GM12874 (cell line): ENCODE measurements at regions not wholly inside any gene's neighbourhood (a gene's known extent, or its start where the extent isn't known, plus 50 kb on each side); places are given as distances from the start of the nearest gene placed in this dataset.

Experiments
- TF ChIP-seq, protein P1 (sequence below): IDR thresholded peaks from 2 replicates; pipeline ENCODE4 v1.5.1; 2011; ENCODE audit warnings: low read depth, mild to moderate bottlenecking, control low read depth, low read length, moderate library complexity; ENCODE audit not compliant: insufficient read depth

DNA sequence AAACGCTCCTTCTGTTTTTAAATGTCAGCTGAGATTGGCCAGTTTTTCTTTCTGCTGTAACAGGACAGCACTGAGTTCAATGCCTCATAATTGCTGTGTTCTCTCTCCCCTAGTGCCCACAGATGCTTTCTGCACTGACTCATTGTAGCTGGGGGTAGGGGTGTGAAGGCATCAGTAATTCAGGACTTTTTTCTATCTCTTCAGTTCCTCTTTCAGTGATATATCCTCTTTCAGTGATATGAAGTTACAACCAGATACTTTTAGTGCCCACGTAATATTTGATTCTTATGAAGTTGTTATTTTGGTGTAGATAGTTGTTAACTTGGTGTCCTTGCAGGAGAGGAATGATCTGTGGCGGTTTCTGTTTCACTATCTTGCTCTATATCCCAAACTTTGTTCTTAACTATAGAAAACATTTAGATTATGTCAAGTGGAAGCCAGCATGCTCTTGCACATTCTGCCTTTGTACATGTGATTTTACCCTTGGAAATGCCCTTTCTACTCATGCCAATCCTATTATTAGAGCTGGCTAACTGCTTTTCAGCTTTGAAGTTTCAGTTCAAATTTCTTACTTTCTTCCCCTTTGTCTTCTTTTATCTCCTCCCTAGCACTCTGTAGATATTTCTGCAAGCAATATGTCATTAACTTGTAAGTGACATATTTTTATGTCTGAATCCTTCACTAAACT is 1258.4 kb downstream of the FAM133A start:
- TF ChIP-seq, protein P1, sequence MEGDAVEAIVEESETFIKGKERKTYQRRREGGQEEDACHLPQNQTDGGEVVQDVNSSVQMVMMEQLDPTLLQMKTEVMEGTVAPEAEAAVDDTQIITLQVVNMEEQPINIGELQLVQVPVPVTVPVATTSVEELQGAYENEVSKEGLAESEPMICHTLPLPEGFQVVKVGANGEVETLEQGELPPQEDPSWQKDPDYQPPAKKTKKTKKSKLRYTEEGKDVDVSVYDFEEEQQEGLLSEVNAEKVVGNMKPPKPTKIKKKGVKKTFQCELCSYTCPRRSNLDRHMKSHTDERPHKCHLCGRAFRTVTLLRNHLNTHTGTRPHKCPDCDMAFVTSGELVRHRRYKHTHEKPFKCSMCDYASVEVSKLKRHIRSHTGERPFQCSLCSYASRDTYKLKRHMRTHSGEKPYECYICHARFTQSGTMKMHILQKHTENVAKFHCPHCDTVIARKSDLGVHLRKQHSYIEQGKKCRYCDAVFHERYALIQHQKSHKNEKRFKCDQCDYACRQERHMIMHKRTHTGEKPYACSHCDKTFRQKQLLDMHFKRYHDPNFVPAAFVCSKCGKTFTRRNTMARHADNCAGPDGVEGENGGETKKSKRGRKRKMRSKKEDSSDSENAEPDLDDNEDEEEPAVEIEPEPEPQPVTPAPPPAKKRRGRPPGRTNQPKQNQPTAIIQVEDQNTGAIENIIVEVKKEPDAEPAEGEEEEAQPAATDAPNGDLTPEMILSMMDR = no peak

DNA sequence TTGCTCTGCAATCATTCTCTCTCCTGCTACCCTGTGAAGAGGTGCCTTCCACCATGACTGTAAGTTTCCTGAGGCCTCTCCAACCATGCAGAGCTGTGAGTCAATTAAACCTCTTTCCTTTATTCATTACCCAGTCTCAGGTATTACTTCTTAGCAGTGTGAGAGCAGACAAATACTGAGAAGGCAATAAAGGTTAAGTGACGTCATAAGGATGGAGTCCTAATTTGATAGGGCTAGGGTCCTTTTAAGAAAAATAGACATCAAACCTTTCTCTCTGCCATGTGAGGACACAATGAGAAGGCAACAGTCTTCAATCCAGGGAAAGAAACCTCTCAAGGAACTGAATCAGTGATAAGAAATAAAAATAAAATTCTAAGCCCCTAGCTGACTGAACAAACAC is 1262.7 kb downstream of the FAM133A start:
- TF ChIP-seq, protein P1 = no peak

DNA sequence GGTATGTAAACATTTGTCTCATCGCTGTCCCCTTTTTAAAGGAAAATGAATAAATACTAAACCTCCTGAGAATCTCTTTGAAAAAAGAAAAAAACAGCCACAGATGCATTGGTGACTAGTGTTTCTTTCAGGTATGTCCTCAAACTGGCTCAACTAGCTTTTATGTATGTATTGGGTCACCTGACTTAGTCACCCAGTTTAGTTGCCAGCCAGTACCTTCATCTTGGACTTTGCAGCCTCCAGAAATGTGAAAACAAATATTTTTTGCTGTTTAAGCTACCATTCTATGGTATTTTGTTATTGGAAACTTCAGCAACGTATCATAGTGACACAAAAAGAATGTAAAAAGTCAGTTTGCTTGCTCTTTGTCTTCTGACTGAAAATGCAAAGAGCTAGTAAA is 1263.5 kb downstream of the FAM133A start:
- TF ChIP-seq, protein P1 = no peak

DNA sequence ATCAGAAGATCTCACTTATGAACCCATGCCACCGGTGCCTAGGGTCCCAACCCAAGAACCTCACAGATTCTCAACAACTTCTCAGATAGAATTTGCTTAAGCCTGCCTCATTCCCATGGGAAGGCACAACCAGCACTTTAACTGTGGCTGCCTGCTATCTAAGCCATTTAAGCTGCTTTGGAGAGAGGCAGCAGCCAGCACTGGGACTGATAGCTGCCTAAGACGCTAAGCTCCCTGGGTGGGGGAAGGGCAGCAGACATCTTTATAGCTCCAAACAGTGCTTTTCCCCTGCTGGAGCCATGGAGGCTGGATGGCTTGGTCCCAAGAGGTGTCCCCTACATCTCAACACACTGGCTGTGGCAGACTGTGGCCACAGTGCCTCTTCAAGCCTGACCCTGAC is 1268.6 kb downstream of the FAM133A start:
- TF ChIP-seq, protein P1 = no peak

DNA sequence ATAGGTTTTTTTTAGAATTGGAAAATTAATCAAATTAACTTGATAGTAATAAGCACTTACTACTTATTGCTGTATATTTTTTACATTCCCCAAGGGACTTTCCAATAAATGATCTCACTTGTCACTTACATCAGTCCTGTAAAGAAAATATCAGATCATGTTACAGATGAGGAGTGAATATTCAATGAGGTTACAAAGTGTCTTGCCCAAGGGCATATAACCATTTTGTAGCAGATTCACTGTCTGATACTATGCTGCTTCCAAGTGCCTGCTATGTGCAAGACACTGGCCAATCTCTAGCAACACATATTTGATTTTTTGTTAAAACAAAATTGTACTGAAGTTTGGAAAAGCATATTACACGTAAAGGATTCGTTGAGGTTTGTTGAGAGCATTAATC is 1287.7 kb downstream of the FAM133A start:
- TF ChIP-seq, protein P1 = no peak

DNA sequence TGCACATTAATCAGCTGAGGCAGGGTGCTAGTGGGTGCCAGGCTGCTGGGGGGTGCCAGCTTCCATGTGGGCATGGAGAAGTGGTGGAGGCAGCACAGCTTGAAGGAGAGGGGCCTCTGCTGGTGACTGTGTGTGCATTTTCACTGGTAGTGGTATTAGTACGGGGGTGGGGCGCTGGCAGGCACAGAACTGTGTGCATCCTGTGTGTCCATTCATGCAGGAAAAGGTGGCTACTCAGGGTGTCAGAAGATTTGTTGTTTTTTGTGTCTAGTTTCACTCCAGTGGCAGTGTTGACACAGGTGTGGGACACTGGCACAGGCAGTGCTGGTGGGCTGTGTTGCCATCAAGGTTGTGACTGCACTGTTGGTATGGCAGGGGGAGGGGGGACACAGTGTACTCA is 1303.6 kb downstream of the FAM133A start:
- TF ChIP-seq, protein P1 = no peak

DNA sequence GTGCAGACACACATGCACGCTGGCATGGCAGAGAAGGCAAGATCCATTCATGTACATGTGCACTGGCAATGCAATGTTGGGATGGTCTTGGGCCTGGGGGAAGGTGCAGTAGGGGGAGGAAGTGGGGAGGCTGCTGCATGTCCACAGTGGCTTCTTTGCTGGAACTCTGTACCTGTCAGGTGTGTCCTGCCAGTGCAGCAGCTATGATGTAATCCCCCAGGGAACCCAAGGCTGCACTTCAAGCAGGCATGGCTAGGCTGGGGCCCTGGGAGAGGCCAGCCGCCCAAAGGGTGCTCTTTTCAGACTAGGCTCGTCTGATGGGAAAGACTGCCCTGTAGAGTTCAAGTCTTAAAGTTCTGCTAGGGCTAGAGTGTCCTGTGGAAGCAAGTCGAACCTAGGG is 1304.0 kb downstream of the FAM133A start:
- TF ChIP-seq, protein P1 = no peak
